ENCODE measurements at regions not wholly inside any gene's neighbourhood (a gene's known extent, or its start where the extent isn't known, plus 50 kb on each side); places are given as distances from the start of the nearest gene placed in this dataset.

GRCh38 chr9:78437806-78438205 lies 140.9 kb downstream of the PSAT1 start:
- no peak for TF ChIP-seq KDM5A (IDR thresholded peaks at IDR 0.05; ENCODE audit: low read length)
- peaks cover 0 to 6% (median 0%) of the 10 kb centered on the region in 4 experiments; a peak in 2 of 8 replicates for H3K36me3 ChIP-seq (ENCODE audit: control insufficient read depth in 2 of 4, insufficient read depth in 4 of 4, low read length in 3 of 4)
- no peak overlapping the region for H3K4ac ChIP-seq (replicated peaks; ENCODE audit: insufficient read length, low read depth, low read length)
- no peak overlapping the region; the same call in 1 of the 2 replicates for H3K18ac ChIP-seq (ENCODE audit: extremely low read depth, low read length)
- no peak overlapping the region for H3K9ac ChIP-seq (replicated peaks in 1 of 4; ENCODE audit: extremely low read depth in 1 of 4, low read depth in 3 of 4, low read length in 3 of 4)
- no peak overlapping the region for H3K56ac ChIP-seq (replicated peaks; ENCODE audit: insufficient read length, low read depth, low read length)
- H3K4me1 ChIP-seq (replicated peaks in 1 of 4; ENCODE audit: control insufficient read depth in 3 of 4, insufficient read depth in 4 of 4, low read length in 3 of 4) = peaks cover 7 to 23% (median 17%) of the 10 kb centered on the region in 4 experiments
- no peak for FAIRE-seq
- no peak overlapping the region for H3K14ac ChIP-seq (ENCODE audit: insufficient read length)
- no peak overlapping the region for H2BK5ac ChIP-seq (ENCODE audit: low read depth, low read length)
- 97% methylated on average over 7 of the region's 7 CpGs; no CpG with 5 or more reads in 1 of the 2 experiments for WGBS, 2 experiments (ENCODE audit: extremely low coverage in 1 of 2, insufficient coverage in 1 of 2, insufficient read length in 1 of 2, insufficient replicate concordance in 2 of 2, low coverage in 1 of 2, low lambda C conversion rate in 2 of 2, missing lambda C conversion rate in 1 of 2)
- H4K20me1 ChIP-seq (replicated peaks in 1 of 2; ENCODE audit: control insufficient read depth in 1 of 2, insufficient read depth in 2 of 2, low read length in 2 of 2) = no peaks in the 10 kb centered on the region
- no peak overlapping the region for H2AFZ ChIP-seq (ENCODE audit: low read length)
- no peaks in the 10 kb centered on the region for H3K27me3 ChIP-seq (replicated peaks in 1 of 4; ENCODE audit: control insufficient read depth in 3 of 4, extremely low read depth in 1 of 4, insufficient read depth in 3 of 4, low read length in 3 of 4)
- H2BK120ac ChIP-seq (replicated peaks; ENCODE audit: low read depth, low read length) = no peak overlapping the region
- POLR2A ChIA-PET (ENCODE audit: partially characterized antibody) = interaction anchor here (1.4 kb wide), 1 partner anchor 141 kb away, joined by 4 read pairs; the partner anchor contains the start of gene PSAT1
- no peaks in the 10 kb centered on the region for H3K79me1 ChIP-seq (ENCODE audit: low read depth, low read length)
- H3K9me3 ChIP-seq (ENCODE audit: insufficient read depth in 2 of 2, low read depth in 1 of 2, low read length in 1 of 2) = peaks cover 0 to 8% of the 10 kb centered on the region in 2 experiments; a peak in 1 of 4 replicates
- CTCF ChIA-PET (ENCODE audit: partially characterized antibody) = interaction anchor here (0.7 to 3.6 kb wide), 15 partner anchors 11 to 389 kb away, joined by 3 to 27 read pairs (median 4); no protein-coding TSS in a partner anchor
- H2AK5ac ChIP-seq (ENCODE audit: low read depth, low read length) = no peak overlapping the region
- H3K4me2 ChIP-seq (ENCODE audit: insufficient read depth in 1 of 2, low read depth in 2 of 2, low read length in 2 of 2) = peak overlapping the region in 1 of 2 experiments; percentile 7; a peak in 1 of 4 replicates
- no peak overlapping the region for H4K5ac ChIP-seq (ENCODE audit: insufficient read length, low read depth, low read length)
- no peak overlapping the region for H3K23ac ChIP-seq (ENCODE audit: insufficient read length)
- no peaks in the 10 kb centered on the region for H3K23me2 ChIP-seq (ENCODE audit: low read depth, low read length)
- H2BK12ac ChIP-seq (ENCODE audit: low read depth, low read length) = no peak overlapping the region
- no peak overlapping the region; a peak in 1 of 8 replicates for H3K4me3 ChIP-seq (ENCODE audit: extremely low read depth in 1 of 4, insufficient read depth in 2 of 4, low read depth in 3 of 4, low read length in 4 of 4)
- no peak for DNase-seq (ENCODE audit: low read depth in 1 of 2, low spot score in 2 of 2)
- no peak overlapping the region; the same call in 1 of the 2 replicates for H2BK20ac ChIP-seq (ENCODE audit: low read length)
- H4K8ac ChIP-seq (ENCODE audit: extremely low read depth, insufficient read depth, low read length) = no peak overlapping the region
- H4K91ac ChIP-seq (replicated peaks; ENCODE audit: insufficient read length, low read length) = peak overlapping the region; percentile 40
- H2BK15ac ChIP-seq (ENCODE audit: low read length) = no peak overlapping the region
- H3K79me2 ChIP-seq (ENCODE audit: control insufficient read depth in 1 of 2, insufficient read depth in 2 of 2, low read length in 2 of 2) = no peaks in the 10 kb centered on the region
- H3K27ac ChIP-seq (ENCODE audit: low read depth, low read length) = no peak overlapping the region
